GM12878 (cell line): ENCODE measurements at regions not wholly inside any gene's neighbourhood (a gene's known extent, or its start where the extent isn't known, plus 50 kb on each side); places are given as distances from the start of the nearest gene placed in this dataset.

Experiments used
- CHD1 ChIP-seq: IDR thresholded peaks from 2 replicates; pipeline ENCODE4 v1.6.1; 2012; ENCODE audit warnings: low read depth, low read length, improper control_type of control experiment
- MTA2 ChIP-seq: fragments of 450-650 bp; IDR thresholded peaks from 2 replicates; pipeline ENCODE4 v1.6.1; 2016; ENCODE audit warnings: low read depth, mild to moderate bottlenecking, moderate library complexity
- MXI1 ChIP-seq: fragments of 150-350 bp; IDR thresholded peaks from 2 replicates; pipeline ENCODE4 v1.6.1; 2011; ENCODE audit warnings: low read depth, mild to moderate bottlenecking, inconsistent platforms, low read length, improper control_type of control experiment
- ZBTB33 ChIP-seq: fragments of 450-650 bp; IDR thresholded peaks from 2 replicates; pipeline ENCODE4 v1.6.1; 2017; ENCODE audit warnings: mild to moderate bottlenecking

GRCh38 chr5:45195026-45195425, 386.3 kb downstream of the MRPS30 start (continued):
- TF ChIP-seq CHD1 (no peak), ZBTB33 (no peak), MTA2 (no peak), MXI1 (no peak)
